GM12801 (cell line): ENCODE measurements at regions not wholly inside any gene's neighbourhood (a gene's known extent, or its start where the extent isn't known, plus 50 kb on each side); places are given as distances from the start of the nearest gene placed in this dataset.

Experiments
- CTCF ChIP-seq: IDR thresholded peaks from one replicate; pipeline ENCODE4 v1.5.1; 2011; ENCODE audit warnings: control low read depth; ENCODE audit not compliant: insufficient read length; ENCODE audit errors: extremely low read depth

- no peak for TF ChIP-seq CTCF
These were observed 540.9 kb upstream of the SGCD start for GRCh38 chr5:155786108-155786507.

DNA sequence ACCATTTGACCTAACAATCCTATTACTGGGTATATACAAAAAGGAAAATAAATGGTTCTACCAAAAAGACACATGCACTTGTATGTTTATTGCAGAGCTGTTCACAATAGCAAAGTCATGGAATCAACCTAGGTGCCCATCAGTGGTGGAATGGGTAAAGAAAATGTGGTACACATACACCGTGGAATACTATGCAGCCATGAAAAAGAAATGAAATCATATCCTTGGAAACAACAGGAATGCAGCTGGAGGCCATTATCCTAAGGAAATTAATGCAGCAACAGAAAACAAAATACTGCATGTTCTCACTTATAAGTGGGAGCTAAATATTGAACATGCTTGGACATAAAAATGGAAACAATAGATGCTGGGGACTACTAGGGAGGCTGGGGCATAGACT is 534.1 kb upstream of the SGCD start:
- no peak for TF ChIP-seq CTCF

DNA sequence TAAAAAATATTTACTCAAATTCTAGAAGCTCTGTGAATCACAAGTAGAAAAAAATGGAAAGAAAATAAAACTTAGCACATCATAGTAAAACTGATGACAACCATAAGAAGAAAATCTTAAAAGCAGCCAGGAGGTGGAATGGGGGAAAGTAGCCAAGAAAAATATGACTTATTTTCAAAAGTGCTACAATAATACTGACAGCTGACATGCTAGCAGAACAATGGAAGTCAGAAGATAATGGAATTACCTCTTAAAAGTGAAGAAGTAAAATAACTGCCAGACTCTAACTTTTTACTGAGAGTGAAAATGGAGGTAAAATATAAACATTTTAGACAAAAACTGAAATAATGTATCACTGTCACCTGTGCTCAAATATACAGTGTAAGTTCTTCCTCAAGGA is 532.2 kb upstream of the SGCD start:
- no peak for TF ChIP-seq CTCF

DNA sequence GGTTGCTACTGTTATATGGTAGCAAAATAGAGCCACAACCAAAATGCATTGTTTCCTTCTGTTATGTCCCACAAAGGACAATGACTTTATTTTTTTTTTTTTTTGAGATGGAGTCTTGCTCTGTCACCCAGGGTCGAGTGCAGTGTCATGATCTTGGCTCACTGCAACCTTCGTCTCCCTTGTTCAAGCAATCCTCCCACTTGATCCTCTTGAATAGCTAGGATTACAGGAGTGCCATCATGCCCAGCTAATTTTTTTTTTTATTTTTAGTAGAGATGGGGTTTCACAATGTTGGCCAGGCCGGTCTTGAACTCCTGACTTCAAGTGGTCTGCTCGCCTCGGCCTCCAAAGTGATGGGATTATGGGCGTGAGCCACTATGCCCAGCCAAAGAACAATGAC is 527.7 kb upstream of the SGCD start:
- no peak for TF ChIP-seq CTCF

- no peak for TF ChIP-seq CTCF
These were observed 518.9 kb upstream of the SGCD start for GRCh38 chr5:155807884-155808576.

GRCh38 chr5:155815248-155815647 is 511.7 kb upstream of the SGCD start:
- TF ChIP-seq CTCF: no peak

DNA sequence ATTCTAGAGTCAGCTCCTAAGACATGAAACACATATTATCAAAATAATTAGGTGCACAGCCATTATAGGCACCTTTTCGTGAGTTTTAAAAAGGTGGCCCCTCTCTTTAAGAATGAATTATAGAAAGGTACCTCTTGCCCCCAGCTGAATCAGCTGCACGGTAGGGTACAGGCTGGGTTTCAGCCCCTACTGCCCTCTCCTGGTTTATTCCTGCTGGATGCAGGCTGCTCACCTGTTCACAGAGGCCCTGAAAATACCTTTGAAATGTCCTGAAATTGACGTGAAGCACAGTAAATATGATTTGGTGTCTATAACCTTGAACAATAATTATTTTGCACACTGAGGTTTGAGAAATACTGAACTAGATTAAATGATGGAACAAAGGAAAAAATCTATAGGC is 504.8 kb upstream of the SGCD start:
- no peak for TF ChIP-seq CTCF
